HG03520 (cell line): ENCODE measurements at regions not wholly inside any gene's neighbourhood (a gene's known extent, or its start where the extent isn't known, plus 50 kb on each side); places are given as distances from the start of the nearest gene placed in this dataset.

Source experiments
- ATAC-seq: cut with Tn5 transposase; IDR thresholded peaks from one replicate; pipeline ENCODE4 v1.9.1; 2021; ENCODE audit warnings: mild to moderate bottlenecking, moderate library complexity; ENCODE audit not compliant: unreplicated experiment

GRCh38 chr1:190540366-190540765 is 62.7 kb upstream of the BRINP3 start:
- no peak for ATAC-seq

- ATAC-seq: no peak
These were observed 74.0 kb upstream of the BRINP3 start for GRCh38 chr1:190551638-190552037.

DNA sequence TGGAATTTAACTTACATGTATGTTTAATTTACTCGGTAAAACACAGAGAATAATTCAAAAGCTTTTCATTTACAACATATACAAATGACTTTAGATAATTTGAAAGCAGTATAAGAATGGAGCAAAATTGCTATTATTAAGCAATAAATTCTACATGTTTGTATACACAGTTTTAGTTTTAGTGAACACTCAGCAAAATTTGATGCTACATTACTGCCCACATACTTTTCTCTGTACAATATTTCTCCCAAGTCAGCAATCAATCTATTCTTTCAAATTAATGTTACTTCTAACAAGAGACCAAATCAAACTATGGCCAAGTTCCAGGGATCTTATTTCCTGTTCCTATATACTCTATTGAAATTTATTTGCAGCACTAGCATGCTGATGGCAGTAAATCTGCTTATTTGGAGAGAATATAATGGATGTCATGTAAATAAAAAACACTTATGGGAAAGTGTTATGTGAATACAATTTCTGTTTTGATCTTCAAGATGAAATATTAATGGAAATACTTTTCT is 82.6 kb upstream of the BRINP3 start:
- no peak for ATAC-seq

DNA sequence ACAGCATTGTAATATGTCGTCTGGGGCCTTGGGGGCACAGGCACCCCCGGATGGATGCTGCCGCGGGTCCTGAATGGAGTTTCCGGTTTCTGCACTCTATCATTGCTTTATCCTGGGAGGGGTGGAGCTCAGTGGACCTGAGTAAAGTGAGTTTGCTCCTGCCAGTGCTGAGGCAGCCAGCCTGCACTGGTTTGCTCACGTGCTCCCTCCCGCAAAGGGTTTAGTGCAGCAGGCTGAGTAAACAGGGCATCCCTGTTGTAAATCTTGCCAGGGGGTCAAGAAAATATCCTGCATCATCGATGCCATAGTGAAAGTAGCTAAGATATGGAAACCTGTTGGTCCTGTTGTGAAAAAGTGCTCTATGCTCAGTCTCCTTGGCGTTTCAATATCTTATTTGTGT is 85.6 kb upstream of the BRINP3 start:
- no peak for ATAC-seq

DNA sequence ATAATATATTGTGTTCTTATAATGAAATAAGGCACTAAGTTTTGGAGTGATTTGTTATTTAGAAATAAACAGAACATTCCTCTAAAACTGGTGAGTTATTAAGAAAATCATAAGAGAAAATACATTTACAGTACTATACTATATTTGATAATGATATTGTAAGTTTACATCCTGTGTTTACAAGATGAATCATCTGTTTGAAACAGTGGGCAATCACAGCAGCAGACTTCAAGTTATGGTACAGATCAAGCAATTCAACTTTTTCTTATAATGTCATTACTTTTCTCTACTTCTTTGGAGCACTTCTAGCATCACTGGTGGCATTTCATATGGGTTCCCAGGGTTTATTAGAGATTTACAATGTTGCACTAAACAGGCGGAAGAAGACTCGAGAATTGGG is 86.5 kb upstream of the BRINP3 start:
- ATAC-seq: no peak

DNA sequence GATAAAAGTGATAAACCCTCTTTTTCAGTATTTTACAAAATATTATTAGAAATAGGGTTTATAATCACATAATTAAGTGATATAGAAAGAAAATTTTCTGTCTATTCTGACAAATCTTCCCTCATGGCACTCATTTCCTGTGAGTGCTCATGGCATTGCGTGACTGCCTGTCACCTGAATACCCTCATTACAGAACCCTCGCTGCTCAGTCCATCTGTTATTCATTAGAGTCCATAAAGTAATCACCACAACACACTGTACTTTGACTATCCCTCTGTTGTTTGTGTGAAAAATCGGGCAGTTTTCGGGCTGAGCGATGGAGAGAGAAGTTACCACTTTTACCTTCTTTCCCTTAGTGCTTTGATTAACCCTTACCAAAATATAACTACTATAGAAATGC is 100.4 kb upstream of the BRINP3 start:
- no peak for ATAC-seq

- ATAC-seq: no peak
These were observed 100.9 kb upstream of the BRINP3 start for GRCh38 chr1:190578526-190578925.

DNA sequence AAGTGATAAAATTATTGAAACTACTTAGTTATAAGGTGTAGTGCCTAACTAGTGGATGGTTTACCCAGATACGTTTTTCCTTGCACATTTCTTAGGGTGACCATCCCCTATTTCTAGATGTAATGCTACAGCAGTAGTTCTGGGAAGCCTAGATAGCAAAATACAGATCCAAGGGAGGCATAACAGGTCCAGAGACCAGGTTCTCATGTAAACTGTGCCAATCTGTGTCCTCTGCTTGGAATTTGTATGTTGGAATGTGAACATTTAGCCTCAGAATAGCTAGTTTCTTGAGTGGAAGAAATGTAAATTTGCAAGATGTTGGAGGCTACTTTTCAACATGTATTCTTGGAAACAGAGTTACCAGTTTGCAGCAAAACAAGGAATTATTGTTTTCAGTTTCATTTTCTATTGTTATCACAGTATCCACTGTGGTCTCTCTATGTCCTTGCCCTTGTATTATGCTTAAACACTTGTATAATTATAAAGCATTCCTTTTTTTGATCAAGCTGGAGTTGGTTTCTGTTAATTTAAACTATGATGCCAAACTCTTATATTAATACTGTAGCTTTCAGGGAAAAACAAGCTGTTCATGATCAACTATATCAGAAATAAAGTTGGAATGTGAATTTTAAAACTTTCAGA is 102.0 kb upstream of the BRINP3 start:
- no peak for ATAC-seq

- no peak for ATAC-seq
These were observed 106.2 kb upstream of the BRINP3 start for GRCh38 chr1:190583862-190584261.

DNA sequence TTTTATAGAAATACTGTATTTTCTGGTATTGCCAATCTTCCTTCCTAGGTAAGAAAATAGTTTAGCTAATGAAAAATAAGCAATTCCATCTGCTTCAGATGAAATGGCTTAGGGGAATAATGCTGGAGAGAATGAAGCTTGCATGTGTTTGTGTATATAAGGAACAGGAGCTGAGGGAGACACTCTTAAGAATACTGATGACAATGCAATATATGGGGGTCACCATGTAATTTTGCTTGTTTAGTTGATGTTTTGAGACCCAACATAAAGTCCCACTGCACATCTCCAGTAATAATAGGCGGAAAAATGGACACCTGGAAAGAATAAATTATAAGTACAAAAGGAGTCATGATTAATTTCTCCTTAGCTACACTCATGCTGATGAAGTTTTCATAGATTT is 110.8 kb upstream of the BRINP3 start:
- ATAC-seq: no peak

GRCh38 chr1:190595438-190595837 is 117.8 kb upstream of the BRINP3 start:
- ATAC-seq: no peak

GRCh38 chr1:190597294-190597693 is 119.6 kb upstream of the BRINP3 start:
- no peak for ATAC-seq

GRCh38 chr1:190599670-190600069 is 122.0 kb upstream of the BRINP3 start:
- ATAC-seq: no peak

DNA sequence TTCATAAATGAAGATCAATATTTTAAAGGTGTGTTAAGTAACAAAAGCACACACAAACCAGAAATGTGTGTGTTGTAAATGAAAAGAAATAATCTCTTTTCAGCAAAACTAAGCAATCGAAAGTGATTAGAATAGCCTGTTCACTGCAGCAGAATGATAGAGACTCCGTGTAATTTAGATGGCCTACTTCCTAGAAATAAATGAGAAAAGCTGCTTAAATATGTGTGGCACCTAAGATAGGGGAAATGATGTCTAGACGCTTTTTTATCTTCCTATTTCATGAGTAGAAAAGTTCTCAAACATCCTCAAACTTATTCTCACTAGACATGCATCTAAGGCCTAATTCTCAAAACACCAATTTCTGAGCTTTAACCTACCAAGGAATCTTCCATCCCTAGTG is 124.7 kb upstream of the BRINP3 start:
- no peak for ATAC-seq

DNA sequence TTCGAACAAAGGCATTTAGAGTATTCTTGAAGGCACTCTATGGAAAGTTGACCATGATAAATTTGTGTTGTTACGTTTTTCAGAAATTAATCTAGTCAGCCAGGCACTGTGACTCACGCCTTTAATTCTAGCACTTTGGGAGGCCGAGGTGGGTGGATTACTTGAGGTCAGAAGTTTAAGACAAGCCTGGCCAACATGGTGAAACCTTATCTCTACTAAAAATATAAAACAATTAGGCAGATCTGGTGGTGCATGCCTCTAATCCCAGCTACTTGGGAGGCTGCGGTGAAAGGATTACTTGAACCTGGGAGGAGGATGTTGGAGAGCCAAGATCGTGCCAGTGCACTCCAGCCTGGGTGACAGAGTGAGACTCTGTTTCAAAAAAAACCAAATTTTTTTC is 130.6 kb upstream of the BRINP3 start:
- ATAC-seq: no peak

GRCh38 chr1:190615818-190616217 is 138.2 kb upstream of the BRINP3 start:
- ATAC-seq: no peak

DNA sequence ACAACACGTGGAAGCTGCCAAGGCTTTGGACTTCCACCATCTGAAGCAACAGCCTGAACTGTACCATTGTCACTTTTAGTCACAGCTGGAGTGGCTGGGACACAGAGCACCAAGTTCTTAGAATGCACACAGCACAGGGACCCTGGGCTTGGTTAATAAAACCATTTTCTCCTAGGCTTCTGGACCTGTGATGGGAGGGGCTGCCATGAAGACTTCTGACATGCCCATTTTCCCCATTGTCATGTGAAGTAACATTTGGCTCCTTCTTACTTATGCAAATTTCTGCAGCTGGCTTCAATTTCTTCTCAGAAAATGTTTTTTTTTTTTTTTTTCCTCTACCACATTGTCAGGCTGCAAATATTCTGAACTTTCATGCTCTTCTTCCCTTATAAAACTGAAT is 138.6 kb upstream of the BRINP3 start:
- ATAC-seq: no peak

- ATAC-seq: no peak
These were observed 142.1 kb upstream of the BRINP3 start for GRCh38 chr1:190619724-190620123.

DNA sequence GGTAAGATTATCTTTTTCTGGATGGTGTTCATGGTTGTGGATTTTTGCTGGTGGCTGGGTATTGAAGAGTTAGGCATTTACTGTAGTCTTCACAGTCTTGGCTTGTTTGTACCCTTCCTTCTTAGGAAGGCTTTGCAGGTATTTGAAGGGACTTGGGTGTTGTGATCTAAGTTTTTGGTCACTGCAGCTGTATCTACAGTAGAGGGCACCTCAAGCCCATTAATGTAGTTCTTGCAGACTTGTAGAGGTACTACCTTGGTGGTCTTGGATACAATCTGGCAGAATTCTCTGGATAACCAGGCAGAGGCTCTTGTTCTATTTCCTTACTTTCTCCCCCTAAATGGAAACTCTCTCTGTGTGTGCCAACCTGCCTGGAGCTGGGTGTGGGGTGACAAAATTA is 155.8 kb upstream of the BRINP3 start:
- ATAC-seq: no peak

- ATAC-seq: no peak
These were observed 156.5 kb upstream of the BRINP3 start for GRCh38 chr1:190634134-190634533.

DNA sequence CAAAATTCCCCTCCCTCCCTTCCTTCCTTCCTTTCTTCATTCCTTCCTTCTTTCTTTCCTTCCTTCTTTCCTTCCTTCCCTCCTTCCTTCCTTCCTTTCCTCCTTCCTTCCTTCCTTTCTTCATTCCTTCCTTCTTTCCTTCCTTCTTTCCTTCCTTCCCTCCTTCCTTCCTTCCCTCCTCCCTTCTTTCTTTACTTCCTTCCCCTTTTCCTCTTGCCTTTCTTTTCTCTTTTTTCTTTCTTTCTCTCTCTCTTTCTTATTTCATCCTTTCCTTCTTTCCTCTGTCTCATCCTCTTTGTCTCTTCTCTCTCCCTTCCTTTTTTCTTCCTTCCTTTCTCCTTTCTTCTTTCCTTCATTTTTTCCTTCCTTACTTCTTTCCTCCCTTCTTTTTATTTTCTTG is 171.9 kb upstream of the BRINP3 start:
- ATAC-seq: no peak

DNA sequence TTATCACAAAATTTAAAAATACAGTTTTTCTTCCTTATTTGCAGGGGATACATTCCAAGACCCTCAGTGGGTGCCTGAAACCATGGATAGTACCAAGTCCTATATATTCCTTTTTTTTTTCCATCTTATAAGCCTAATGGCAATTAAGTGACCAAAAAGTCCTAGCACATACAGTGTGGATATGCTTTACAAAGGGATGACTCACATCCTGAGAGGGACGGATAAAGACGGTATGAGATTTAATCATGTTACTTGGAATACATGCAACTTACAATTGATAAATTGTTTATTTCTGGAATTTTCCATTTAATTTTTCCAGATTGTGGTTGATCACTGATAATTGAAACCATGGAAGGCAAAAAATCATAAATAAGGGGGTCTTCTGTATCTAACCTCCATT is 181.2 kb upstream of the BRINP3 start:
- no peak for ATAC-seq

- no peak for ATAC-seq
These were observed 186.3 kb upstream of the BRINP3 start for GRCh38 chr1:190663962-190664361.
